Neutrophil (primary cell): ENCODE measurements at regions not wholly inside any gene's neighbourhood (a gene's known extent, or its start where the extent isn't known, plus 50 kb on each side); places are given as distances from the start of the nearest gene placed in this dataset.

Experiments
- H3K27ac ChIP-seq: fragments of 200-600 bp; sonication (generic); 2 replicates; pipeline ENCODE4 v1.5.1; 2016; ENCODE audit warnings: mild to moderate bottlenecking, moderate library complexity
- H3K27me3 ChIP-seq: fragments of 200-600 bp; sonication (generic); 2 replicates; pipeline ENCODE4 v1.6.0; 2016; ENCODE audit warnings: mild to moderate bottlenecking
- H3K36me3 ChIP-seq: fragments of 200-600 bp; sonication (generic); 2 replicates; pipeline ENCODE4 v1.5.1; 2017
- H3K4me1 ChIP-seq, 2 experiments: fragments of 200-600 bp in 1 of 2; sonication (generic) in 1 of 2; 1 replicate in 1 of 2; 2 replicates in 1 of 2; pipeline versions ENCODE4 v1.5.1 to v1.6.1; 2013 to 2016; ENCODE audit warnings: low read depth in 1 of 2, low read length in 1 of 2, mild to moderate bottlenecking in 1 of 2, moderate library complexity in 1 of 2; ENCODE audit not compliant: control insufficient read depth in 1 of 2, insufficient read depth in 1 of 2
- H3K4me3 ChIP-seq, 2 experiments: fragments of 200-600 bp in 1 of 2; sonication (generic) in 1 of 2; 1 replicate in 1 of 2; 2 replicates in 1 of 2; pipeline ENCODE4 v1.5.1; 2013 to 2016; ENCODE audit warnings: low read depth in 1 of 2, low read length in 1 of 2, mild to moderate bottlenecking in 1 of 2, moderate library complexity in 1 of 2
- H3K9me3 ChIP-seq: fragments of 200-600 bp; sonication (generic); 2 replicates; pipeline ENCODE4 v1.5.1; 2016
- CTCF ChIP-seq: fragments of 200-600 bp; sonication (generic); IDR thresholded peaks from 2 replicates; pipeline ENCODE4 v1.5.1; 2016; ENCODE audit warnings: antibody characterized with exemption

DNA sequence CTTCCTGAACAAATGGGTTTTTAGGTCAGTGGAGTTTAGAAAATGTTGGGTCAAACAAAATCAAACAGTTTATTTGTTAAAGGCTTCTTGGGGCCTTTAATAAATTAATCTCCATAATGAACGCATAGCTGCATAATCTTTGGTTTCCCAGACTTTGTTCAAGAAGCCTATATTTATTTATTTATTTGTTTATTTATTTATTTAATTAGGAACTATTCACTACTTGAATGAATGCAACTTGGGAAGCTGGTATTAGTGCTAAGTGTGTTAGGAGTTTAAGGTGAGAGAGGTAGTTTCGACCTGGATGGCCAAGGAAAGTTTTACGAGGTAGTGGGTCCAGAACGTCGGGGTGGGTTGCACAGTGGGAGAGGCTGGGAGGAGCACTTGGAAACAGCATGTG is 281.9 kb upstream of the C2CD4B start:
- no peaks in the 10 kb centered on the region for H3K36me3 ChIP-seq
- no peaks in the 10 kb centered on the region for H3K27me3 ChIP-seq
- TF ChIP-seq CTCF: no peak
- no peak overlapping the region for H3K27ac ChIP-seq
- H3K9me3 ChIP-seq: no peaks in the 10 kb centered on the region
- no peaks in the 10 kb centered on the region for H3K4me1 ChIP-seq
- H3K4me3 ChIP-seq: no peak overlapping the region

DNA sequence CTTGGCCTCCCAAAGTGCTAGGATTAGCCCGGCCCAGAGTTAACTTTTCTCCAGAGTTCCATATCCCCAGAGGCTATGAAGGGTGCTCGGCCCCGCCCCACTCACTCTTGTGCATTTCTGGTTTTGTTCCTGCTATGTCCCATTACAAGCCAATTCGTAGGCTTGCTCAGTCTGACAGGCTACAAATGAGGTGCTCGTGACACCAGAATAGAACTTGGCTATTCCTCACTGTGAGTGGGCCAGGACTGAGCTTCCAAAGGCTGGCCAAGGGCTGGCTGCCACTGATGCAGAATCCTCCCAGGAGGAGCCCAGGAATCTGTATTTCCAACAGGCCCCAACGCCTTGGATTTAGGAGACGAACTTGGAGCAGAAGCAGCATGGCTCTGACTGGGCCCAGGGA is 282.7 kb upstream of the C2CD4B start:
- Histone ChIP-seq H3K36me3 (no peaks in the 10 kb centered on the region), H3K4me1 (no peaks in the 10 kb centered on the region), H3K9me3 (no peaks in the 10 kb centered on the region), H3K27ac (no peak overlapping the region), H3K4me3 (no peak overlapping the region), H3K27me3 (no peaks in the 10 kb centered on the region)
- no peak for TF ChIP-seq CTCF

DNA sequence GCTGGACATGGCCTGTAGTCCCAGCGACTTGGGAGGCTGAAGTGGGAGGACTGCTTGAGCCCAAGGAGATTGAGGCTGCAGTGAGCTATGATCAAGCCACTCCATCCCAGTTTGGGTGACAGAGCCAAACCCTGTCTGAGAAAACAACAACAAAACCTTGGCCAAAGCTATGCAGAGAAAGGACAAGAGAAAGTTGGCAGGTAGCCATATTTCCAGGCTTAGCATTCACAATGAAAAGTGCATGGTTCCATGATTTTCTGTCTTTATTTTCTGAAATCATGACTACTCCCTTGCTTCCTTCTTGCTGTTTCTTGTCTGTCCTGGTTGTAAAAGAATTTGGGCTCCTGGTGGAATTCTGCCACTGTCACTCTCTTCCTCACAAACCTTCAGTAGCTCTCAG is 284.6 kb upstream of the C2CD4B start:
- Histone ChIP-seq H3K36me3 (no peaks in the 10 kb centered on the region), H3K4me3 (no peak overlapping the region), H3K4me1 (no peaks in the 10 kb centered on the region), H3K27ac (no peak overlapping the region), H3K9me3 (no peaks in the 10 kb centered on the region), H3K27me3 (no peaks in the 10 kb centered on the region)
- TF ChIP-seq CTCF: no peak

DNA sequence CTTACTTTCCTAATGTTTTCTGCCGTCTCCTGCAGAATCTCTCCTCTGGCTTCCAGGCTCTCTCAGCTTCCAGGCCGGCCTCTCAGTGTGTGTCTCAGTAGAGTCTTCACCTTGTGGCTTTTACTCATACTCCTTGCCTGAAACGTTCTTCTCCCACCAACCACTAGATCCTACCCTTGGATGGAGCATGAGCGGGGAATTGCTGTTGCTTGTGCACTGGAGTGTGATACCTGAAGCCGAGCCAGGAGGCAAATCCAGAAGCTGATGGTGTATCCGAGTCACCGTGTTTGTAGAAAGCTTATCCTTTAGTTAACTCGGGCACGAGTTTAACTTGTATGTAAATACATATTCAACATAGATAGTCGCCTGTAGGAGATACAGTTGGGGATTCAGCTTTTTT is 285.0 kb upstream of the C2CD4B start:
- no peaks in the 10 kb centered on the region for H3K27me3 ChIP-seq
- no peak for TF ChIP-seq CTCF
- no peaks in the 10 kb centered on the region for H3K36me3 ChIP-seq
- H3K9me3 ChIP-seq: no peaks in the 10 kb centered on the region
- no peak overlapping the region for H3K4me3 ChIP-seq
- H3K27ac ChIP-seq: no peak overlapping the region
- no peaks in the 10 kb centered on the region for H3K4me1 ChIP-seq

DNA sequence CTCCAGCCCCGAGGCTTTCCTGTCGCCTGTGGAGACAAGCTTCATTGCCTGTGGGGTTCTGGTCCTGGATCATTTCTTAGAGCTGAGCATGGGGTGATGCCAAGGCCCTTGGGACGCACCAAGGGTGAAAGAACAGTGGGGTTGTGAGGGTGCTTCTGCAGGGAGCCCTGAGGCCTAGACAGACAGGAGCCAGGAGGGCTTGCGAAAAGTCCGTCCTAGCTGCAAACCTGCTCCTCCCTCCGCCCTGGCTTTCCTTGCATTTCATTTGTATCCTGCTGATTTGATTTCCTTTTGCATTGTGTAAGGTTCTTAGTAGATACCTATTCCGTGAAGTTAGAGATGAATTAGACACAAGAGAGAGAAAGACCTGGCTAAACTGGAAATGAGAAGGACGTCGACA is 286.9 kb upstream of the C2CD4B start:
- no peak for TF ChIP-seq CTCF
- Histone ChIP-seq H3K9me3 (no peaks in the 10 kb centered on the region), H3K27ac (no peak overlapping the region), H3K4me3 (no peak overlapping the region), H3K36me3 (no peaks in the 10 kb centered on the region), H3K4me1 (no peaks in the 10 kb centered on the region), H3K27me3 (no peaks in the 10 kb centered on the region)

GRCh38 chr15:62452667-62453066 is 287.6 kb upstream of the C2CD4B start:
- Histone ChIP-seq H3K9me3 (no peaks in the 10 kb centered on the region), H3K4me1 (no peaks in the 10 kb centered on the region), H3K4me3 (no peak overlapping the region), H3K27me3 (no peaks in the 10 kb centered on the region), H3K36me3 (no peaks in the 10 kb centered on the region), H3K27ac (no peak overlapping the region)
- no peak for TF ChIP-seq CTCF
